ENCODE measurements at regions not wholly inside any gene's neighbourhood (a gene's known extent, or its start where the extent isn't known, plus 50 kb on each side); places are given as distances from the start of the nearest gene placed in this dataset.

DNA sequence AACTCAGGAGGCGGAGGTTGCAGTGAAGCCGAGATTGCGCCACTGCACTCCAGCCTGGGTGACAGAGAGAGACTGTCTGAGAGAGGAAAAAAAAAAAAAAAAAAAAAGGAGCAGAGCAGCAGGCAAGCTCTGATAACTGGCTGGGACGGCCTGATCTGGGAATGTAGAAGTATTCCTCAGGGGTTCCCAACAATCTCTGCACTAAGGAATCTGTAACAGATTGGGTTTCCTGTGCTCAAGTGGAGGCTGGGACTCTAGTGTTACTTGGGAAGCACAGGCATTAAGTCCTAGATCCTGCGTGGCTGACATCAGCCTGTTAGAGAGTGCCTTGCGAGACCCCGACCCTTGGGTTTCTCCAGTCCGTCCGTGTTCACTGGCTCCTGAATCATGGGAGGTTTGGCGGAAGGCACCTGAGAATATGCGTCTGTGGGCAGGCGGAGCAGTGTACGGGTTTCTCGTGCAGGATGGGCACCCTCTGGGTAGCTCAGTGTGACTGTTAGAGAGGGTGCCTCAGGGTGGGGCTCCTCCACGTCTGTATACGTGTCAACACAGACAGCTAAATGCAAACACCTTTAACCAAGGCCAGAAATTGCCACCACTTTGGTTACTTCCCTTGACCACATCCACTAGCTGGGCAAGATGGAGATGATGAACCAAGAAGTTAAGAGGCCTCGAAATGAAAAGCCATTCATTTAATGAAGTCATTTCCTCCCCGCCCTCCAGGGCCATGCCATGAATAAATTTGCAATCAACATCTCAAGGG, 174.9 kb upstream of the RPL38 start:
- DNase-seq: no peak

DNA sequence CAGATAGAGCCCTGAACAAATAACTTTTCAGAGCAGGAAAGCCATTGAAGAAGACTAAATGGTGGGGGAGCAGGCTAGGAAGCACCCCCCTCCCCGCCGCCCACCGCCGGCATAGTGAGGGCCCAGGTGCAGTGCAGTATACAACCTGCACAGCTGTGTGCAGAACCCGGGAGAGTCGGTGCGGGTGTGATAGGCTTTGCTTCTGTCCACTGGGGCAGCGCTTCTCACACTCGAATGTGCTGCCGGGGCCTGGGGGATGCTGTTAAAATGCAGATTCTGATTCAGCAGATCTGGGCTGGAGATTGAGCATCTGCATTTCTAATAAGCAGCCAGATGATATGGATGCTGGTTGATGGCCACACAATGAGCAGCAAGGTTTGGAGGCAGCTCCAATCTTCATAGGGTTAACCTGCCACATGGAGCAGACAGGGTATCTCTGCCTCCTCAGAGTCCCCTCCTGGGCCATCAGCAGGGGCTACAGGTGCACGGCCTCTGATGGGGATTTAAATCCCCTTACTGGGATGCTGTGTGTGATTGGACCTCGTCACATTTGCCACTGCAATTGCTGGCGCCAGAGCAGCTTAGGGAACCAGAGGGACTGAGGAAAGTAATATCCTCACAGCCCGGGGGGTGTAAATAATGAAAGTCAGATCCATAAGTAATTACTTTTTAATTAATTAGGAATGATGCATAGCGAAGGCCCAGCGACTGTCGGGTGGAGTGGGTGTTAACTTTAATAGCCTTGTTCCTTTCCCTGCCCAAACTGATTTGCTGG, 172.0 kb upstream of the RPL38 start:
- no peak for DNase-seq

DNA sequence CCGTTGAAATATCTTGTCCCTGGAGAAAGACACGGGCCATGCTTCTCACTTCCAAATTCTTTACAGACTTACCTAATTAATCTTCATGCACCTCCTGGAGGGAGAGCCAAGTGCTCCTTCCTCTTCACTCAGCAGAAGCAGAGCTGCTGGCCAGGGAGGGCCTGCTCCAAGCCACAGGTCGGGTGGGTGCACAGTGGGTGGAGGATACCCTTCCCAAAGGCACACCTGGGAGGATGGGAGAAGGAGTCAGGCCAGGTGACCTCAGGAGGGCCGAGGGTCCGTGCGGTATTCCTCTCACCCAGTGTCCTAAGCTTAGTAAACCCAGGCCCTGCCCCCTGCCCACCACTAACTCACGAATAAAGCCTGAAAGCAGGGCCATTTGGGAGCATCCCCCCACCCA, 171.3 kb upstream of the RPL38 start:
- no peak for DNase-seq

DNA sequence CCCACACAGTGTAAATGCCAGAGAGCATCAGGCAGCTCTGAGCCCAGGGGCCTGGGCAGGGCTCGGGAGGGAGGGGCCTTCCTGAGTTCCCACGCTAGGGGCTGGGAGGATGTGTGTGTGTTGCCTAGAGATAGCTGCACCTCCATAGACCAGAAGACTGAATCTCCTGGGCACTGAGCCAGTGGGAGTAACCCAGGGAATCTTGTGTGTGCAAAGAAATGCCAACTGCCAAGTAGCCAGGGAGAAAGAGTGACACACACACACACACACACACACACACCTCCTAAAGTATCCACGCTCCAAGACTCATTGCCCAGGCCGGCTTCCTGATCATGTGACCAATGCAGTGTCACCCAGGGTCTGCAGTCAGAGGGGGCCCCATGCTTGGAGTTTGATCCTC, 166.2 kb upstream of the RPL38 start:
- no peak for DNase-seq

DNA sequence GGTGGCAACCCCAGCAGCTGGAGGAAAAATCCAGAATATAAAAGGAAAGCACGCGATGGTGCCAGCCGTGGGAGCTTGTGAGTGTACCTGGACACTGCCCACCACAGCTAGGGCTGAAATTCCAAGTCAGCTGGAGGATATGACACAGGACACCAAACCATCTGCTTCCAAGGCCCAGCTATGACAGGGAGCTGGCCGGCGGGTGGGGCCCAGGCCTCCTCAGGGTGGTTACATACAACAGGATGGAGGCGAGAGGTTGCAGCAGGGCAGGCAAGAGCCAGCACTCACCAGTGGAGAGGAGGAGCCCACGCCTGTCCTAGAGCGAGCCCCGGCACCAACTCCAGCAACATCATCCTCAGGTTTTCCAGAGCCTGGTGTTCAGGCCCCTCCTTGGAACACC, 163.2 kb upstream of the RPL38 start:
- DNase-seq: no peak

DNA sequence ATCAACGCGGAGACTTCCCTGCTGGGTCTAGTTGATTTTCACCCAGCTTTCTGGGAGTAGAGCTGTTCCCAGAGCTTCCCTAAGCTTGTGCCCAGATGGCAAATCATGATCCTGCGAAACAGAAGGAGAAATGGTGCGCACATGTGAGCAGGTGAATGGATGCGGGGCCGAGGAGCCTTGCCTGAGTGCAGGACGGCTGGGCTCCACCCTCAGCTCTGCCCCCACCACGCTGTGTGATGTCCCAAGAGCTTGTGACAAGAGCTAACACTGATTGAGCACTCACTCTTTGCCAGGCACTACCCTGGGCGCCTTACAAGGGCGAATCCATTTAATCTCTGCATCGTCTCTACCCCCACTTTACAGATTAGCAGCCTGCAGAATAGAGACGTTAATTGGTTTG, 162.7 kb upstream of the RPL38 start:
- no peak for DNase-seq

DNA sequence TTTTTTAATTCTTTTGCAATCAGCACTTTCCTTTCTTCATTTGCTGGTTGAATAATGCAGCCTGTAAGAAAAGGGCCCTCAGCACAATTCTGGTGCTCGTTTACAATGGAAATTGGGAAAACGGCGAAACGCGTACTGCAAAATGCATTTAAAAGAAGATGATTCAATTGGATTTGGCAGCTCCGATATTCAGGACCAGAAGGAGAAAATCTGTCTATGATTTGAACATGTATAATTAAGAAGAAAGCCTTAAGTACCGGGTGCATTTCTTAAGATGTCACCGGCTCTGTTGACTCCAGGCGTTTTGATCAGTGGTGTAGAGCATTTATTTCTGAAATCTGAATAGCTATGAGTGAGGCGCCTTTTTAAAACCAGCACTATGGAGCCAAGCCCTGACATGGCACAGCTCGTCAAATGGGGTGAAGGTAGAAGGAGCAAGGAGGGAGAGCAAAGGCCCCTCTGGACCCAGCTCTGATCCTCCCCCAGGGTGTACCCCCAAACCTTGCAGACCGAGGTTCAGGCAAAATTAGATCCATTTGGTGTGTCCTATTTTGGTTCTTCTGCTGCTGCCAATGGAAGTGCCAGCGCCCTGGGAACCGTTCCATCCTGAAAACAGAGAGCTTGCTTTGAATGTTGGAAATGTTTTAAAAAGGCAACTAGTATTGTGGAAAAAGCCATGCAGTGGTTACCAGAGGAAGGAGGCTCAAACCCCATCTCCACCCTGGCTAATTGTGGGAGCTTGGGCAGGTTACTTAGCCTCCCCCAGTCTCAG, 161.4 kb upstream of the RPL38 start:
- DNase-seq: no peak

DNA sequence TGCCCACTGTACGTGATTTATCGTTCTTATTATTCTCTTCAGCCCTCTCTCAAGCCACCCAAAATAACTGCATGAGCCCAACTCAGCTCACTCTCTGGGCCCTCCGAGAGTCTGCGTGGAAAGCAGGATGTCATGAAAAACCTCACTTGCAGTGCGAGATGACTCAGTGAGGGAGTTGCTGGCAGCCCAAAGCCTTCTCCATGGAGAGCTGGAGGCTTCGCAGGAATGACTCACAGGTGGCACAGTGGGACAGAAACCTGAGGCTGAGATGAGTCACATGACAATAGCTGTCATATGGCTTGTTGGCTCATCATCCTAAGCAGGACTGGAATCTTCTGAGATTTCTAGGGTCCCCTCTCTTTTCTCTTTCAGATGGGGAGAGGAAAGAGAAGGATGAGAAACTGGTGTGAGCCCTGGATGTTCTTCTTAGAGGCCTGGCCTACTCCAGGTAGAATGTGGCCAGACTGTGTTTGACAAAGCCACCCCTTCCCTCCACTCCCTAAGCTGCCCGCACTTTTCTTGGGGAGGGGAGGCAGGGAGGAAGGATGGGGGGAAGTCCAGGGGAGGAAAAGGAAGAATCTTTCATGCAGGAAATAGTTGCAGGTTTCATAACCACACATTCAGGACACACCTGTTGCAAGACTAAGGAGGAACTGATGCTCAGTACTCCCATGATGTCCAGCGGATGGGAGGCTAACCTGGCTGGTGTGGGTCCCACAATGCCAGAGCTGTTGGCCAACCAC, 160.6 kb upstream of the RPL38 start:
- peak; percentile 83 for DNase-seq

DNA sequence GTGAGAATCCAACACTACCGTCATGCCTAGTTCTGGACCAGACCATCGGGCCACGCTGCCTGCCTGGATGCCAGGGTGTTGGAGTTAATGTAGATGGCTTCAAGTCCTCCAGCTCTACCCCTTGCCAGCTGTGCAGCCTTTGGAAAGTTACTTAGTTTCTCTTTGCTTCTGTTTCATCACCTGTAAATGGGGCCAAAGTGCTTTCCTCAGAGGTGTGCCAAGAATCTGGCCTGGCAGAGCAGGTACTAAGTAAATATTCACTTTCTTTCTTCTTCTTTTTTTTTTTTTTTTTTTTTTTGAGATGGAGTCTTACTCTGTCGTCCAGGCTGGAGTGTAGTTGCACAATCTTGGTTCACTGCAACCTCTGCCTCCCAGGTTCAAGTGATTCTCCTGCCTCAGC, 159.5 kb upstream of the RPL38 start:
- DNase-seq: no peak

DNA sequence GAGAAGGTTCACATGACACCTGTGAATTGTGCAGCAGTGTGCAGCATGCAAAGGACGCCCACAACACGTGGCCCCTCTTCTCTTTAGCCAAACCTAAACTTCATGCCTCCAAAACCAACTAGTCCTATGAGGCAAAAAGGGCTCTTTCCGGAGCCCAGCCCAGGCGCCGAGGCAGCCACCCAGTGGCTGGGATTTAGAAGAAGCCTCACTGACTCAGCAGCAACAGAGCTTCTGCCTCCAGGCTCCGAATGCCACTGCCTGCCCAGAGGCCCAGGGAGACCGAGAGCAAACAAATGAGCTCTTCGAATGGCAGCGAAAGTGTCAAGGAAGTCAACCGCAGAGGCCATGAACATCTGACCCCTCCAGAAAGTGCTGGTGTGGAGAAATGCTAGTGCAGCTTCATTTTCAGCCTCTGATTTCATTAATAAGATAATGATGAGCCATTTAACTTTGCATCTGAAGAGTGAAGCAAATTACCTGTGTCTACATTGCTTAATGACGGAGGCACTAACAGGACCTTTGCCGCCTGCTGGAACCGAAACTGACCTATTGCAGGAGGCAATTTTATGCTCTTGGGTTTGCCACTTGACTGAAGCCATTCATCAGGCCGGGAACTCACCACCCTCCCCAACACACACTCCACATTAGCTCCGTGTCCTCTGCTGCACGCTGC, 157.7 kb upstream of the RPL38 start:
- DNase-seq: no peak

DNA sequence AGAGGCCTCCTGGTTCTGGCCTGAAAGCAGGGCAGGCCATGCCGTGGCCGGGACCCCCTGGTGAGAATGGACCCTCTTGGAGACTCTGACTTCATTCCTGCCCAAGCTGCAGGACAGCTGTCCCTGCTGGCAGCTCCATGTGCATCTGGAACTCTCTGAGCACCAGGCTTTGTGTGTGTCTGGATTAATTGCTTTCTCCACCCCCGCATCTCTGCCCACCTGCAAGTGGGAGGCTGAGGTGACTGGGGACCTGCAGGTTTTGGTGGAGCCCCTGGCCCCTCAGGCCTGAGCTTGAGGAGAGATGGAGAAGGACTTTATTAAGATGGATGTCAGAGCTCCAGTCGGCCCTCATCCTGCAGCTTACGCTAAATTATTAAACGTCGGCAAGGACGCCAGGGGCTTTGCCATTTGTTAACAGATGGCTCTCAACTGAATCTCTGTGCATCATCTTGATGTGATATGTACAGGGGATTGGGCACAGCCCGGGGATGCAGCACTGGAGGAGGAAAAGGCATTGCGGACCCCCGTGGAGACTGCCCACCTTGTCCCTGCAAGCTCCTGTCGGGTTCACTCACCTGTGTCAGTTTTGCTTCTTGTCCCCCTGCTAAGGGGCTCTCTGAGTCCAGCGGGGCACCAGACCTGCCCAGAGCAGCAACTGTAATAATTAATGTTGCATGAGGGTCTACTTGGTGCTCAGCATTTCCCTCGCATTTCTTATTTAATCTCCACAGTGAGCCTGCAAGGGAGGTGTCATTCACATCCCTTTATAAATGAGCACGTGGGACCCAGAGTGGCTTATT, 154.1 kb upstream of the RPL38 start:
- DNase-seq: no peak

DNA sequence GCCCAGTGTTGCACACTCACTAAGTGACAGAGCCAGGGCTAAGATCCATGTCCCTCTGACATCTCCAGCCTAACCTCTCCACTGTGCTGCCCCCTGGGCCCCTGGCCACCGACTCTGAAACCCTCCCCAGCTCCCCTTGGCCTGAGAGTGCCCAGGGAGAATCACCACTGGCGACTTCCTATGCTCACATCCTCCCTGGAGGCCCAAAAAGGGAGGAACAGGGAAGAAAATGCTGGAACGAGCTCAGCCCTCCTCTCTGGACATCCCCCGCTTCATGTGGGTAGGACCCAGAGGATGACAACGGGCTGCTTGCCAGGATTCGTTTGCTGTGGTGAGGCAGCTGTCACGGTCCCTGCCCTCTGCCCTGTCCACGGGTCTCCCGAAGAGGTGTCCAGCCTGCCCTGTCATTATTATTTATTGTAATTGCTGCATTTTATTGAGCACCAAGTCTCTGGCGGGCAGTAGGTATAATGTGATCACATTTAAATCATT, 153.5 kb upstream of the RPL38 start:
- DNase-seq: no peak

DNA sequence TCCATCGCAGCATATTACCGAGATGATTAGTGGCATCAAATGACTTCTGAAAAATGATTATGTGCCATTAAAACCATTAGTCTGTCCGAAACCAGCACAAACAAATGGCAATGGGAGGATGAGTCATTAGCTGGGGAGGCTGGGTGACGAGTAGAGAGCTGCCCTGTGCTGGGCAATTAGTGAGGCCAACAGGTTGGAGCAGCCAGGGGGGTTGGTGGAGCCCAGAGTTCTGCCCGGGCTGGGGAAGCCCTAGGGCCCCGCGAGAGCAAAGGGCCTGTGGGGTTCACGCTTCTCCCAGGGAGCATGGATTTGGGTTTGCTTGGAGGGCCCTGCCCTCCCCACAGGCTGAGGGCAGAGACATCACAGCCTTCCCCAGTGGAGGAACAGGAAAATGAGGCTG, 152.1 kb upstream of the RPL38 start:
- no peak for DNase-seq

DNA sequence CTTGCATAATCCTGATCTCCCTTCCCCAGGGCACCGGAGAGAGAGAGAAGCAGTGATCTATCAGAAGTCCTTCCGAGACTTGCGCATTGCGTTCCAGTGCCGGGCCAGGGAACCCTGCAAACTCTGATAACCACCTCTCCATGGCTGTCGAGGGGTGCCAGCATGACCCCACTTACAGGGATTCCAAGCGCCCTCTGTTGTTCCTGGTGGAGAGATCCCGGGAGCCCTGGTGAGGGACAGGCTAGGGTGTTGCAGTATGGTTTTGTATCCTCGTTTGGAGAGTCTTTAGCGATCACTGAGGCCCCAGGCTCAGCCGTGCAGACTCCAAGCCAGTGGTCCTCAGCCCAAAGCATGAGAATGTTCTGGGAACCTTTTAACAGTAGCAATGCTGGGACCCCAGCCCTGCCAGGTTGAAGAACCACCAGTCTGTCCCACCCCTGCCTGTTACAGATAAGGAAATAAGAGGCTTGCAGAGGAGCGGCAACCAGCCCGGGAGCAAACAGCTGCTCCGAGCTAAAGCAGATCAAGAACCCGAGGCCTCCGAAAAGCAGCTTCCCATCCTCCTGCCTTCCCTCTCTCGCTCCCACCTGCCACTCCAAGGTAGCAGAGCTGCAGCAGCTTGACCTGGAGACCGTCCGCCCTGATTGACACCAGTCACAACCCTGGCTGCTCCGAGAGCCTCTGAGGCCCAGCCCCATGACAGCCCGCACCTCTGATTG, 150.3 kb upstream of the RPL38 start:
- DNase-seq: no peak

DNA sequence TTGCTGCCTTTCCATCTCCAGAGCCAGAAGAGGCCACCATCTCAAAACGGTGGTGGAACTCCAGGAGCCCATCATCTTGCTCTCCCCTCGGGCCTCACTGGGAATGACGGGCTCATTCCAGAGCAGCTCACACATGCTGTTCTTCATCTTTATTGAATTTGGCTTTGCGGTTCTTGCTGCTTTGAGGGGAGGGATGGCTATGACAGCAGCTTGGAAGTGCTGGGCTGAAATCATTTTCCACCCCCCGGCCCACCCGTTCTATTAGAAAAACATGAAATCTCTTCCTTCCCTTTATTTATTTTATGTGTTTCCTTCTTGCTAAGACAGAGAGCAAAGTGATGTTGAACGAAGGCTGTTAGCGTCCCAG, 149.8 kb upstream of the RPL38 start:
- DNase-seq: no peak

DNA sequence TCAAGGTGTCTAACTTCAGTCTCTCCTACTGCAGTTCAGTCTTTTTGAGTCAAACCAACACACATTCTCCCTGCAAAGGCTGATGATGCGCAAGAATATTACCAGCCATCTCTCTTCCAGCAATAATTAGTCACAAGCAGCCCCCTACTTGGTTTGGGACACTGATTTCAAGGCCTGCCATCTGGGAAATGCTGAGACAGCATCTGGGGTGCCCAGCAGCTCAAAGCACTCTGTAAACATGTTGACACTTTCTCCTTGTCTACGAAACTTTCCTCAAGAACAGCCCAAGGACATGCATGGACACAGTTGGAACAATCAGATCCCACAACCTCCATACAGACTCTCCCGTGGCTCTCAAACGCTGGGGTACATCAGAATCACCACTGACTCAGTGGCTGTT, 149.2 kb upstream of the RPL38 start:
- DNase-seq: no peak

DNA sequence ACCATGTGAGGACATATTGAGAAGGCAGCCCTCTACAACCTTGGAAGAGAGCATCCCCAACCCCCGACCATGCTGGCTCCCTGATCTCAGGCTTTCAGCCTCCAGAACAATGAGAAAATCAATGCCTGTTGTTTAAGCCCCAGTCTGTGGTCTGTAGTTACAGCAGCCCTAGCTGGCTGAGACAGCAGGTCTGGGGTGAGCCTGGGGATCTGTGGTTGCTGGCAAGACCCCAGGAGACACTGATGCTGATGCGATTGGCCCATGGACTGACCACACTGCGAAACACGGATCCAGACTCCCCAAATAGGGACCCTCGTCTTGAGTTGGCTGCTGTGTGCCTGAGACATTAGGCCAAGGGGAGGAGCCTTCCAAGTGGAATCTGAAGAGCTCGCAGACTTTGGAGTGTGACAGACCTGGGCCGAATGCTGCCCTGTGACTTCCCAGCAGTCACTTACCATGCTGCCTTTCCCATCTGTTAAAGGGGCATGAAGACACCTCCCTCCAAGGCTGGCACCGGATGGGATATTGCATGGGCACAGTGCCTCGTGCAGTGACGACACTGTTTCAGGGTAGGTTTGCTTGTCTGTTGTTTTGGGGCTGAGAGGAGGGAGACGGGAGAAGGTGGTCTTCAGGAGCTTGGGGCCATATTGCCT, 147.8 kb upstream of the RPL38 start:
- DNase-seq: no peak

DNA sequence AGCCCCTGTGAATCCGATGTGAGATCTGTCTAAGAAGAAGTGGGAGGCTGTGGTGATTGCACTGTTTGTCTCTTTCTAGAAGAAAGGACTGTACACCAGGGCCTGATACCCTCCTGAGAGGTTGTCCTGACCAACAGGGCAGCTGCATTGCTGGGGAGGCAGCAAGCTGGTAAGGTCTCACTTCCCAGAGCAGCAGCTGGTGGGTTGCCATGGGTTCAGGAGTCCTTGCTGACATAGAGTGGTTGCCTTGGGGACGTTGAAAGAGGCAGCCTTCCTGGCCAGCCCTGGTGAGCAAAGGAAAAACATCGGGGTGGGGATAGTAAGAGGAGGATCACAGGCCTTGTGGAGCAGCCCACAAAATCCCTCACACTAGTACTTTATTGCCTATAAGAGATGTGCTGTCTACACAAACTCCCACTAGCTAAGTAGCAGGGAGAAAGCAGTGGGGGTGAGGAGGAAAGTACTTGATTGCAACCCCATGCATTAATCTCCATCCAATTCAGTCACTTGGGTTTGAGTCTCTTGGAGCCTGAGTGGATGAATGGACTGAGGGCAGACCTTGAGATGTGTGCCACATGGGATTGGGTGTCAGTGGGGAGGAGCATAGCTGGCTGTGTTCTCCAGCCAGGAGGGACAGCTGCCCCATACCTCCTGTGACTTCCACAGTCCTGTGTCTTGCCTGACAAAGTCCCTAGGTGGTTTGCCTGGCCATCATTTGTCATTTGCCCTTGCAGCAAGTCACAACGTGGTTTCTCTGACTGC, 143.8 kb upstream of the RPL38 start:
- no peak for DNase-seq

DNA sequence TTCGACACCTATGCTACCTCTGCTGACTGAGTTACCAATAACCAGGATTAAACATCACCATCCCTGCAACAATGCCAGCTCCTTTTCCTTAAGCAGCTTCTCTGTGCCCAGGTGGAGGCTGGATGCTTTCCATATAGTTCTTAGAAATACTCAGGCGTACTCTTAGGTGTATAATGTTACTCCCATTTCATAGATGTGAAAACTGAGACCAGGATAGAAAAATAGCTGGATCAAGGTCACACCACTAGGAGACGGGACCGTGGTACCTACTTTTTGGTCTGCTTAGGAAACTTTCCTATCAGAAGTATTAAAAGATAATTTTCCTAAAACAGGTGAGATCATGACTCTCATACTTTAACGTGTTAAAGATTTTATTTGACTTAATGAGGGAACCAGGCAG, 141.7 kb upstream of the RPL38 start:
- no peak for DNase-seq

DNA sequence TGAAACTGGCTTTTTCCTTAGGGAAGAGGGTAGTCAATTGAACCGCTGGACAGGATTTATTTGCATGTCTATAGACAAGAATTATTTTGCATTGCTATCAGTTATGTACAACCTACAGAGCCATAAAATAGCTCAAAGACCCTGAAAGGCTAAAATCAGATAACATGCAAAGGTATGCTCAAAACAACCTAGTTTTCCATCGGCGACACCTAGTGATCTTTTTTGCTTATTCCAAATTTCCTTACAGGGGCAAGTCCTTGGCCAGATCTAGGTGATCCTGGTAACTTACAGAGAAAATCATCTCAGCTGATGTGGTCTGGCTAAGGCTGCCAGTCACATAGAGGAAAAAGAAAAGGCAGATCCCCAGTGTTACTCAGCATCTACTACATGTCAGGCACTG, 141.2 kb upstream of the RPL38 start:
- DNase-seq: no peak

Data from stimulated activated CD4-positive, alpha-beta T cell treated with anti-CD3 and anti-CD28 coated beads, Interleukin-1b, Interleukin-23, amount 100 ng/mL, for 48 hours (primary cell).